ENCODE measurements at regions not wholly inside any gene's neighbourhood (a gene's known extent, or its start where the extent isn't known, plus 50 kb on each side); places are given as distances from the start of the nearest gene placed in this dataset.

- no peaks in the 10 kb centered on the region for H3K27me3 ChIP-seq (ENCODE audit: control insufficient read depth in 4 of 4, insufficient read depth in 4 of 4, low read length in 3 of 4)
- H3K4me1 ChIP-seq (ENCODE audit: control insufficient read depth in 4 of 4, insufficient read depth in 4 of 4, low read length in 3 of 4), result no peaks in the 10 kb centered on the region
- 89% methylated on average over 3 of the region's 3 CpGs for WGBS
- H3K27ac ChIP-seq (ENCODE audit: low read depth in 1 of 2, low read length in 2 of 2), result no peak overlapping the region
- H3K4me3 ChIP-seq (ENCODE audit: low read depth in 1 of 3, low read length in 3 of 3), result no peak overlapping the region
- DNase-seq (ENCODE audit: low spot score), result no peak
- no peaks in the 10 kb centered on the region for H3K36me3 ChIP-seq (ENCODE audit: control insufficient read depth in 4 of 4, insufficient read depth in 3 of 4, low read depth in 1 of 4, low read length in 3 of 4)
- no peak for TF ChIP-seq SP1 (IDR thresholded peaks at IDR 0.05)
- TF ChIP-seq HNF4A (conservative IDR thresholded peaks at IDR 0.05), result no peak
- no peak for TF ChIP-seq EGR1 (IDR thresholded peaks at IDR 0.05; ENCODE audit: low read depth in 2 of 2)
- no peak for TF ChIP-seq NR2F2 (IDR thresholded peaks at IDR 0.05)
- no peak for TF ChIP-seq RXRA (IDR thresholded peaks at IDR 0.05)
- TF ChIP-seq RAD21 (IDR thresholded peaks at IDR 0.05), result no peak
- TF ChIP-seq FOXA1 (IDR thresholded peaks at IDR 0.05), result no peak
- TF ChIP-seq TAF1 (conservative IDR thresholded peaks at IDR 0.05), result no peak
- TF ChIP-seq ATF3 (IDR thresholded peaks at IDR 0.05), result no peak
- H3K9ac ChIP-seq (ENCODE audit: low read depth in 1 of 2, low read length in 2 of 2), result no peak overlapping the region
- H3K9me3 ChIP-seq (ENCODE audit: control insufficient read depth in 4 of 4, low read length in 3 of 4), result no peaks in the 10 kb centered on the region
These were observed 92.4 kb upstream of the DNAJC19 start for GRCh38 chr3:181081930-181082329.

GRCh38 chr3:181076558-181076957 is 87.0 kb upstream of the DNAJC19 start:
- H3K27ac ChIP-seq (ENCODE audit: low read depth in 1 of 2, low read length in 2 of 2), result no peak overlapping the region
- DNase-seq (ENCODE audit: low spot score), result no peak
- no peaks in the 10 kb centered on the region for H3K36me3 ChIP-seq (ENCODE audit: control insufficient read depth in 4 of 4, insufficient read depth in 3 of 4, low read depth in 1 of 4, low read length in 3 of 4)
- no peaks in the 10 kb centered on the region for H3K9me3 ChIP-seq (ENCODE audit: control insufficient read depth in 4 of 4, low read length in 3 of 4)
- TF ChIP-seq ZBTB33 (IDR thresholded peaks at IDR 0.05) (no peak), FOXA2 (IDR thresholded peaks at IDR 0.05) (no peak), NR2F2 (IDR thresholded peaks at IDR 0.05) (no peak), HNF4G (IDR thresholded peaks at IDR 0.05) (no peak), TAF1 (conservative IDR thresholded peaks at IDR 0.05) (no peak), CTCF (IDR thresholded peaks at IDR 0.05; ENCODE audit: low read depth, low read length, missing input control) (peak; percentile 6), HNF4A (conservative IDR thresholded peaks at IDR 0.05) (peak; percentile 38 to 46), RAD21 (IDR thresholded peaks at IDR 0.05) (peak; percentile 53 to 69), ATF3 (IDR thresholded peaks at IDR 0.05) (no peak), SP1 (IDR thresholded peaks at IDR 0.05) (no peak)
- no peaks in the 10 kb centered on the region for H3K27me3 ChIP-seq (ENCODE audit: control insufficient read depth in 4 of 4, insufficient read depth in 4 of 4, low read length in 3 of 4)
- peaks cover 0 to 3% (median 0%) of the 10 kb centered on the region in 4 donors for H3K4me1 ChIP-seq (ENCODE audit: control insufficient read depth in 4 of 4, insufficient read depth in 4 of 4, low read length in 3 of 4)
- no peak overlapping the region for H3K9ac ChIP-seq (ENCODE audit: low read depth in 1 of 2, low read length in 2 of 2)
- H3K4me3 ChIP-seq (ENCODE audit: low read depth in 1 of 3, low read length in 3 of 3), result no peak overlapping the region

- Histone ChIP-seq H3K4me1 (ENCODE audit: control insufficient read depth in 4 of 4, insufficient read depth in 4 of 4, low read length in 3 of 4) (peaks cover 0 to 3% (median 0%) of the 10 kb centered on the region in 4 donors), H3K9me3 (ENCODE audit: control insufficient read depth in 4 of 4, low read length in 3 of 4) (no peaks in the 10 kb centered on the region), H3K27ac (ENCODE audit: low read depth in 1 of 2, low read length in 2 of 2) (no peak overlapping the region), H3K4me3 (ENCODE audit: low read depth in 1 of 3, low read length in 3 of 3) (no peak overlapping the region), H3K9ac (ENCODE audit: low read depth in 1 of 2, low read length in 2 of 2) (no peak overlapping the region), H3K27me3 (ENCODE audit: control insufficient read depth in 4 of 4, insufficient read depth in 4 of 4, low read length in 3 of 4) (no peaks in the 10 kb centered on the region), H3K36me3 (ENCODE audit: control insufficient read depth in 4 of 4, insufficient read depth in 3 of 4, low read depth in 1 of 4, low read length in 3 of 4) (no peaks in the 10 kb centered on the region)
- 87% methylated on average over 1 of the region's 1 CpG for WGBS
- TF ChIP-seq CTCF (IDR thresholded peaks at IDR 0.05; ENCODE audit: low read depth, low read length, missing input control), result no peak
- TF ChIP-seq NR2F2 (IDR thresholded peaks at IDR 0.05), result no peak
- TF ChIP-seq HNF4A (conservative IDR thresholded peaks at IDR 0.05), result no peak
- TF ChIP-seq REST (IDR thresholded peaks at IDR 0.05), result no peak
- no peak for TF ChIP-seq FOXA1 (IDR thresholded peaks at IDR 0.05)
- TF ChIP-seq GABPA (IDR thresholded peaks at IDR 0.05 in 1 of 2, conservative IDR thresholded peaks at IDR 0.05 in 1 of 2), result no peak
- TF ChIP-seq EGR1 (IDR thresholded peaks at IDR 0.05; ENCODE audit: low read depth in 2 of 2), result no peak
- TF ChIP-seq RAD21 (IDR thresholded peaks at IDR 0.05), result no peak
- TF ChIP-seq FOXA2 (IDR thresholded peaks at IDR 0.05), result no peak
- DNase-seq (ENCODE audit: low spot score), result no peak
These were observed 85.6 kb upstream of the DNAJC19 start for GRCh38 chr3:181075098-181075497.
